Dedifferentiated amniotic fluid mesenchymal stem cell (primary cell): ENCODE measurements at regions not wholly inside any gene's neighbourhood (a gene's known extent, or its start where the extent isn't known, plus 50 kb on each side); places are given as distances from the start of the nearest gene placed in this dataset.

Experiments used
- DNase-seq: peaks from one replicate; pipeline ENCODE4 v3.0.0-alpha.2; 2016; ENCODE audit errors: extremely low spot score

DNA sequence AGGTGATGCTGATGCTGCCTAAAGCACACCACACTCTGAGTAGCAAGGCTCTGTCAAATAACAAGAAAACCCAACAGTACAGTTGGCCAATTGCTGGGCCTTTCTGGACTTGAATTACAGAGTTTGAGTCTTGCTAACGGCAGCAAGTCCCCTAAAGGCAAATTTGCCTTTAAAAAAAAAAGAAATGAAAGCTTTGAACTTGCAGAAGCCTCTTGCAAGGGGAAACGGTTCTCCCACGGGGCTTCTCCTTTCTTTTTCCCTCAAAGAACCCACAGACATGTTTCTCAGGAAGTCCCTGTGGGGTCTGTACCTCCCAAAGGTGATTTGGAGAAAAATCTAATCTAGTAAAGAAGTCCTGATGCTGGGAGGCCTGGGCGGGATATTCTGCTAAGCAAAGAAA lies 191.3 kb upstream of the MYL2 start:
- DNase-seq = no peak

DNA sequence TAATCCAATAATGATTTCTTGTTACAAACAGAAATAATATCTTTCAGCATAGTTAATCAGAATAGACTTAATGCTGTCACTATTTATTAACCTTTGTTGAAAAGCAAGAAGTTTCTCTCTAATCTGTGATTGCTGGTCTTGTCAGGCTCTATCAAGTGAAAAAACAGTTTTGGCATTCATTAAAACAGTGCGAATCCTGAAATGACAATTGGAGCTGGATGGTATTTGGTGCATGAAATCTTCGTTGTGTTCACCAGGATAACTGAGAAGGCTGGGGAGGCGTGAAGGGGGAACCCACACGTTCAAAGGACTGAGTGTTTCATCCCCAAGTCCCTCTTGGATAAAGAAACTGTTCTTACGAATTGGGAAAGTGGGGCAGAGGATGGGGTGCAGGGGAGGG lies 190.2 kb upstream of the MYL2 start:
- no peak for DNase-seq

DNA sequence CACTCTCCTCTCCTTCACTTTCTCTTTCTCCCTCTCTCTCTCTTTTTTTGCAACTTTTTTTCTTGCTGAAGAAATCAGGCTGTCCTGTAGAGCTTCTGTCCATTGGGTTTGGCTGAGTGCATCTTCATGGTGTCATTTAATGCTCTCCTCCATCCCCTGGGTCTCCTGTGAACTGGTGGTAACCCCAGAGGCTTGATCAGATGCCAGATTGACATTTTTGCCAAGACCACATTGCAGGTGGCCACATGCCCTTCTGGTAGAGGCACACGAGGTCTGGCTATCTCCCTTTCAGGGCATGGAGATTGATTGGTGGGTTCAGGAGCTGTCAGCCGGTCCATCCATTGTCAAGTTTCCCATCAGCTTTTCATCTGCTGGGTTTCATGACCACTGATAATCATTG lies 188.3 kb upstream of the MYL2 start:
- no peak for DNase-seq

DNA sequence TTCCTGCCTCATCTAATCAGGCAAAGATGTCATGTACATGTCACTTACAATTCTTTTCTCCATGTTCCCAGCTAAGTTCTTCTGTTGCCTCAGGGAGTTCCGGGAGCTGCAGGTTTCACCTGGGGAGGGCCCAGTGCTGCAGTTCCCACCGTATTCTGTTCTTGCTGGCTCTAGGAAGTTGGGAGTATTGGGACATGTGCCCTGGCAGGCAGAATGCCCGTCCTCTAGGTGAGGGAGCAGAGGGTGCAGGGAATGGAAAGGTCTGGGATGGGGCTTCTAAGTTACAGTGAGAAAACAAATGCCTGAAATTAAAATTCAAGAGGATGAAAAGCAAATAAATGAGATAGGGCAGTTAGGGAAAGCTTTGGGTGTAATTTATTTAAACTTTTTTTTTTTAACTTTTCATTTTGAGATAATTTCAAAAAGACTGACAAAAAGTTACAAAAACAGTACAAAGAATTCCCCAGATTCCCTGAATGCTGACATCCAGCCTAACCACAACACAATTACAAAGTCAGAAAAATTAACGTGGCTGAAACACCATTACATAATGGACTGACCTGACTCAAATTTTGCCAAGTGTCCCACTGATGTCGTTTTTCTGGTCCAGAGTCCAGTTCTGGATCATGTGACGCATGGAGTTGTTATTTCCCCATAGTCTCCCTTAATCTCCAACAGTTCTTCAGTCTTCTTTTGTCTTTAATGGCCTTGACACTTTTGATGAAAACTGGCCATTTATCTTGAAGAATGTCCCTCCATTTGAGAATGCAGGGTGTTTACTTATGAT lies 187.2 kb upstream of the MYL2 start:
- DNase-seq = no peak

DNA sequence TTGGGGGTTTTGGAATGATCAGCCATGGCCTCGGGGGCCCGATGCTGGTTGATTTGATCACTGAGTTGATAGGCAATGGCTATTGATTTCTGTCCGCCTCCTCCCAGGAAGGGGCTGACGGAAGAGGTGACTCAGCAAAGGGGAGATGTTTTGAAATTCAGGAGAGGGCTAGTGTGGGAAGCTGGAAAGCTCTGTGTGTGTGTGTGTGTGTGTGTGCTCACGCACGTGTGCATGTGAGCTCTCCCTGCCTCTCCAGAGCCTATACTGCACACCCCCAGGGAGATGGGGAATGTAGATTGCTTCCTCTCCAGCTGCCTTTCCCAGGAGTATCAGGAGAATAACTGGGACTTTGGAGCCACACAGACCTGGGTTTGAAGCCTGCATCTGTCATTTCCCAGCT lies 184.9 kb upstream of the MYL2 start:
- DNase-seq = no peak

DNA sequence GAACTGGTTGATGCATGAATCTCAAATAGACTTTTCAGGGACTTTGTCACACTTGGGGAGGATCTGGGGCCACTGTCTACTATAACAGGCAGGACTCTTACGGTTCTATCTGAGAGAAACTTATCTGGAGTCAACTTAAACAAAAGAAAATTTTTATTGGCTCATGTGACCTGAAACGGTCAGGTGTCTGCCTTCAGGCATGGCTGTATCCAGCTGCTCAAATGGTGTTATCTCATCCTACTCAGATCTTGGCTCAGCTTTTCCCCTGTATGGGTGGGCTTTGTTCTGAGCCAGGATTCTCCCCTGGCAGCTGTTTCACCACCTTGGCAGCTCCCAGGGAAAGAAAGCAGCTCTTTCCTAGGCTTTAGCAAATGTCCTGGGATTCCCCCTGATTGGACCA lies 183.2 kb upstream of the MYL2 start:
- DNase-seq = no peak

DNA sequence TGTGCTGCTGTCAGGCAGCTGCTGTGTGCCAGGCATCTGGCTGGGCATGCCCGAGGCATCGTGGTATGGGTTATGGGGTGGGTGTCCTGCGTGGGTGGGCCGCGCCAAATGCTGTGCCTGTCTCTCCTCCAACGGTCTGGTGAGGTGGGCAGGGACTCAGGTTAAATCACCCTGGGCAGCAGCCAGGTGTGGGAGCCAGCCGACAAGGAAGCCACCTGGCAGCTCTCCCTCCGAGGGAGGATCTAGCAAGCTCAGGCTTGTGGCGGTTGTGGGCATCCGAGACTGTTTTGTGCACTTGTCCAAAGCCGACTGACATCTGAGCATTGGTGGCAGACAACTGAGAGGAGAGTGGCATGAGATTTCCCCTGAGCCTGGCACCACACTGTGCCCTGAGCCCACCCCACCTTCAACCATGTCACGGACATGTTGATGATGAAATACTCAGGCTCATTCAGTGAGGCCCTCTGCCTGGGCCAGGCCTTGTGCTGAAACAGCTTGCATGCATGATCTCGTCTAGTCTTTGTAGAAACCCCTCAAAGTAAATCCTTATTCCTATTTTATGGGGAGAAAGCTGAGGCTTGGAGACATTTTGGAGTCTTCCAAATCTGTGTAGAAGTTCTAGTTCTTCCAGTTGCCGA lies 181.8 kb upstream of the MYL2 start:
- DNase-seq = no peak

DNA sequence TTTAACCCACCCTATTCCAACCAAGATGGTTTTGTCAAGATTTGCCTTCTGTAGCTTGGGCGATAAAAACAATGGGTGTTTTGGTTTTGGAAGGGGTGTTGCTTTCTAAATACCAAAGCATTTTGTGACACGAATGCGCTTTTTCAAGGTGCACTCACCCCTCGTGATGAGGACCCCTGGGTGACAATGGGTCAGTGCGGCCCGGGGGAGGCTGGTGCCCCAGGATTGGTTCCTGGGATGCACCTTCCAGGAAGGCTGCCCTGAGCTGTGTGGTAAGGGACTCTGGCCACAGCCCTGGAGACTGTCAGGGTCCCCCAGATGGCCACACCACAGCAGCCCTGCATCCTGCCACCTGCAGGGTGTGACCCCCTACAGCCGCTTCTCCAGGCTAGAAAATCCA lies 180.6 kb upstream of the MYL2 start:
- DNase-seq = no peak

DNA sequence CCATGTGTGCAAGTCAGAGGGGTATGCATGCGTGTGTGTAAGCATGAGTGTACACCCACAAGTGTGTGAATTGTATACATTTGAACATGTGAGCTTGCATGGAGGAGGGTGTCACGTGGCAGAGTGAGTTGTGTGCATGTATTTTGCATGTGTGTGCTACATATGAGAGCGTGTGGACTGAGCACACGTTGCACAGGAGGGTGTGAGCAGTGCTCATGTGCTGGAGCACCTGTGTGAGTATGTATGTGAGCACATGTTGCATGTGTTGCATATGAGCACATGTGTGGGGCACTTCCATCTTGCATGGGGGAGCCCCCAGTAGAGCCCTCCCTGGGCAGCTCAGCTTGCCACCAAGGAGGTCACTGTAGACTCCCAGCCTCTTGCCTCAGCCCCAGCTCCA lies 180.2 kb upstream of the MYL2 start:
- DNase-seq = no peak

DNA sequence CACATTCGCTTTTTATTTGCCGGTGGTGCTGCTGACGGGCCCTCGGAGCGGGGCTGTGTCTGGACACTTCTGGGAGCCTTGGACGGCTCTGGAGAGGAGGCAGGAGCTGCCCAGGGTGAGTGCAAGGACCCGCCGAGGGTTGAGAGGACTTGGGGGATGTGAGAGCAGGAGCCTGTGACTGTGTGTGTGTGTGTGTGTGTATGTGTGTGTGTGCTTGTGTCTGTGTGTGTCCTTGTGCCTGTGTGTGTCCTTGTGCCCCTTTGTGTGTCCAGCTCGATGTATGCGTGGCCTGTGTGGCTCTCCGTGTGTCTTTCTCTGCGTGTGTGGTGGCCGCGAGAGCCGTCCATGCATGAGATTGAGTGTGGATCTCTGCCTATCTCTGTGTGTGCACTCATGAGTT lies 179.6 kb upstream of the MYL2 start:
- no peak for DNase-seq

DNA sequence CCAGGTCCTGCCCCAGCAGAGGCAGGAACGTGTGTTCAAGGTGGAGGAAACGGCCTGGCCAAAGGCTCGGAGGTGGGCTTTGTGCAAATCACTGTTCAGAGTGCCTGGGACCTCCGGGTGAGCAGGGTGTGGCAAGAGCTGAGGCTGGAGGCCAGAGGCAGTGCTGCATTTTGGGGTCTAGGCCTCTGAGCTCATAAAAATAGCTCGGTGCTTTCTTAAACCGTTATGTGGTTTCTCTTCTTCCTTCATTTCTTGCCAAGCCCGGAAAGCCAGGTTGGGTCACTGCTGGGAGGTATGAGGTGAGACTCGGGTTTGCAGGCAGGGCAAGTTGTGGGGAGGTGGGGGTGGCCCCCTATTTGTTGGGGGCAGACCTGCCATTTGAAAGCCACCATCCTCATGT lies 178.8 kb upstream of the MYL2 start:
- no peak for DNase-seq

DNA sequence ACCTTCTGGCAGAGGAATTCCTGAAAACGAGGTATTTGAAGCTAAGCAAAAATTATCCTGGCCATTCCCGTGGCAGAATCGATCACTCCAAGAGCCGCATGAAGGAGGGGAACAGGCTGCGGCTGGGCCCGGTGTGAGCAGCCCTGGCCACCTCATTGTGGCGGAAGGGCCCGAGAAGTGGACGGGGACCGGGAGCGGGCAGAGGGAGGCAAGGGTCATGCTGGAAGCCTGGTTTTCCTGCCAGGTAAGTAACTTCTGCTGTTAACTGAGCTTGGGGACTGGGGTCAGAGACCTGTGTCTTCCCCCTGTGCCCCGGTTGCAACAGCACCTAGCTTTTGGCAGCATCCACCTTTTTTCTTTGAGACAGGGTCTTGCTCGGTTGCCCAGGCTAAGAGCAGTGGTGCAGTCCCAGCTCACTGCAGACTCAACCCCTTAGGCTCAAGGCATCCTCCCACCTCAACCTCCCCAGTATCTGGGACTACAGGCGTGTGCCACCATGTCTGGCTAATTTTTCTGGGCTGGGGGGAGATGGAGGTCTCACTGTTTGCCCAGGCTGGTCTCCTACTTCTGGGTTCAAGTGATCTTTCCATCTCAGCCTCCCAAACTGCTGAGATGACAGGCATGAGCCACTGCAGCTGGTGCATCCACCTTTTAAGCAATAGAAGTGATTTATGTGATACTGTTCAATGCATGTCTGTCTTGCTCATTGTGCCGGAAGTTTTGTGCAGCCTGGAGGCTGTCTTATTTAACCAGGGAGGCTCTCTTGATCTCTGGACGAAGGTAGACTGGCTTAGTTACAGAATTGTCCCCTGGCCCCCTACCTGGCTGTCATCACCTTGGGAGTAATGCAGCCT lies 174.0 kb upstream of the MYL2 start:
- DNase-seq = no peak

DNA sequence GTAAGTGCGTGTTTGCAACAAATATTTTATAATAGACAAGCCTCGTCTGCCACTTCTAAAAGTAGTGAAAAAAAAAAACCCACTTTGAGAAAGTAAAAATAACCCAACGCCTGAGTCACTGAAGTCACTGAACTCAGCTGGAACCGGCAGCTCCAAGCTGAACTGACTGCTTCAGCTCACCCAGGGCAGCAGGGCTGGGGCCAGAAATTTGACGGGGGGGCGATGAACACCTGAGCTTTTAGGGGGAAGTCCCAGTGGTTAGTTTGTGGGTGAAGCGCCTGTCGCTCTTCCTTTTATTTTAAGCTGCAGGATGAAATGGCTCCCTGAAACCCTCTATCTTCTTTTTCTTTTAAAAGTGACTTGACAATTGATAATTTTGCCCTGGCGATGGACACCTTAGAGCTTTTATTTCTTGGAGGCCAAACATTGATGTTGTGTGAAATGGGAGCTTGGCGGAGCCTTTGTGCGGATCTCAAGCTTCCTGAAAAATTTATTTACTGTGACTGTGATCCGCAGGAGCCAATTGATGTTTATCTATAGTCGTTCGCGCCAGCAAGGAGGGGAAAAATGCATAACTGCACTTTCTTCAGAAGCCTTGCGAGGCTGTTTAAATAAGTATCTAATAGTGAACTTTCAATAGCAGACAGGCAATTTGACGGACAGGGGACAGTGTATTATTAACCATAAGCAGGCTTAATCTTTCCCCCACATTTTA lies 173.2 kb upstream of the MYL2 start:
- no peak for DNase-seq

DNA sequence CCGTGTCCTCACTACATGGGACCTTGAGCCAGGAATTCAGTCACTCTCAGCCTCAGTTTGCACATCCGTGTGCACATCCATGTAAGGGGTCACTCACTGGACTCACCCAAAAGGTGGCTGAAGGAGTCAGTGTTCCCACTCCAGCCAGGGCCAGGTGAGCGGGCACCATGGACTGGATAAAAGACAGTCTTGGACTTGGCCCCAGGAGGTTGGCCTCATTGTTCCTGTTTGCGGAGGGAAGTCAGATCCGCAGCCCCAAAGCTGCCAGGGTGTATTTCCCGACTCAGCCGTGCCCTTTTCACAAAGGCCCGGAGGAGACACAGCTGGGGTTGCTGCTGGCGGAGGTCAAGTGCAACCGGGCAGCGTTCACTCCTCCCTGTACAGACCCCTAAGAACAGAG lies 170.7 kb upstream of the MYL2 start:
- DNase-seq = no peak

DNA sequence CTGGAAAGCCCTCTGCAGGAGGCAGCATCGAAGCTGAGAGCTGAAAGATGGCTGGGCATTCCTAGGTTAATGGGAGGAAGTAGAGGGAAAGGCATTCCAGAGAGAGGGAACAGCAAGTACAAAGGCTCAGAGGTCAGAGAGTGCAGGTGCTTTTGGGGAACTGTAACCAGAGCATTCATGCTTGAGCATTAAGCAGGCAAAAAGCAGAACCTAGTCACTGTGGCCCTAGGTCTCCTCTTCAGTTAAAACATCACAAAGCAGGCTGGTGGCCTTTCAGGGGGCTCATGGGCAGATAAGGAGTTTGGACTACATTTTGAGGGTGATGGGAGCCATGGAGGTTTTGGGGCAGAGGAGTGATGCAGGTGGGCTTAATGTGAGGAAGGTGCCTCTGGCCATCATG lies 169.2 kb upstream of the MYL2 start:
- DNase-seq = no peak

DNA sequence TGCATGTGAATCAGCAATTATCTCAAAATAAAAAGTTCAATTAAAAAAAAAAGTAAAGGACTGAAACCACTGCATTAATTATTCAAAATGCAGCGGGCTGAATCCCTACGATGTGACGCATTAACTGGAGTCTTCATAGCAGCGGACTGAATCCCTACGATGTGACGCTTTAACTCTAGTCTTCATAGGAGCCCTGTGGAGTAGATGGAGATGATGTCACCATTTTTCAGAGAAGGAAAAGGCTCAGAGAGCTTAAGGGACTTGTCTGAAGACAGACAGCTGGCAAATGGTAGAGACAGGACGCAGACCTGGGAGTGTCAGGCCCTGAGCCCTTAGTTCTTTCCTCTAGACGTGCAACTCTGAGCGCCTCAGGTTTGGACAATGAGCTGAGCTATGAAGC lies 168.0 kb upstream of the MYL2 start:
- no peak for DNase-seq

DNA sequence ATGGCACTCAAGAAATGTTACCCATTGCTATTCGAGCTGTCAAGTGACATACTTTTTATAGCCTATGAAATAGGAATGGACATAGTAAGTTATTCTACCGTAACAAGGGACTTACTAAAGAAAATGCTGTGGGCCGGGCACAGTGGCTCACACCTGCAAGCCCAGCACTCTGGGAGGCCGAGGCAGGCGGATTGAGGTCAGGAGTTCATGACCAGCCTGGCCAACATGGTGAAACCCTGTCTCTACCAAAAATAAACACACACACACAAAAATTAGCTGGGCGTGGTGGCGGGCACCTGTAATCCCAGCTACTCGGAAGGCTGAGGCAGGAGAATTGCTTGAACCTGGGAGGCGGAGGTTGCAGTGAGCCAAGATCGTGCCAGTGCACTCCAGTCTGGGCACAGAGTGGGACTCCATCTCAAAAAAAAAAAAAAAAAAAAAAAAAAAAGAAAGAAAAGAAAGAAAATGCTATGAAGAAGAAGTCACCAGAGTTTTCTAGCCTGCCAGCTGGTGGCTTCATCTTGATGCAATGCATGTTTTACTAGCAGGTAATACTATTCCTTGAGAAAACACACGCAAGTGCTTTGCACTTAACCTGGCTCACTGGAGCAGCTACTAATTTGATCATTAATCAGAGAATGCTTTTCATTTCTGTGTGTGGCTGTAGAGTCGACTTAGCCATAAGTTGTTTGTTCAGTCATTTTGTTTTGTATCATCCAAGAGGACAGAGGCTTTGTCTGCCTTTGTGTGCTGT lies 166.7 kb upstream of the MYL2 start:
- DNase-seq = no peak

DNA sequence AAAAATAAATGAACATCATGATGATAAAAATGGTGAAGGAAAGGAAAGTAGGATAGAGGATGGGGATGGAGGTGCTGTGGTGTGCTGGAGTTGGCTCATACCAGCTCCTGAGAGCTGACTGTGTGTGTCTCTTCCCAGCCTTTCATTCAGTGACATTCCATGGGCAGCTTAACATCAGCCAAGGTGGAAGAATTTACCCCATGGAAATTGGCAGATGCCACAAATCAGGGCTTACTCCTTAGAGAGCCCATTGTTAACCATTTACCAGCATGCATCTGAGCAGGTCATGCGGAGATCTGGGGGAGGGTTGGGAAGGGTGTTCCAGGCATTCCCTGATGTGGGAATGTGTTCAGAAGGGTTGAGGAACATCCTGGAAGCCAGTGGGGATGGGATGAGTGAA lies 164.7 kb upstream of the MYL2 start:
- no peak for DNase-seq

DNA sequence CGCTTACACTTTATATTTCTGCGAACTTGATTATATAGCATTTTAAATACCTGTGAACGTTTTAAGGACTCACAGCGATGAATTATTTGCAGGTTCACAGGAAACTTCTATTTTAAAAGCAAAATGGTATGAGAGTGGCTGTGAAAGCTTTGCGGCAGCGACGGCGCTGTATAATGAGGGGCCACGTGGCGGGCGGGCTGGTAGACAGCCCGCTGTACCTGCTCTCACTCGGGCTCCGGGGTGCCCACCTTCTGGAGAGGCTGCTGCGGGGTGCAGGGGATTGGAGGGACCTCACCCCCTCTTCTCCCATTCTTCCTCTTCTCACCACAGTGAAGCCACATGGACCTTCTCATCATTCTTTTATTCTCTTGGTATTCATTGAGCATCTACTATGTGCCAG lies 164.2 kb upstream of the MYL2 start:
- no peak for DNase-seq

DNA sequence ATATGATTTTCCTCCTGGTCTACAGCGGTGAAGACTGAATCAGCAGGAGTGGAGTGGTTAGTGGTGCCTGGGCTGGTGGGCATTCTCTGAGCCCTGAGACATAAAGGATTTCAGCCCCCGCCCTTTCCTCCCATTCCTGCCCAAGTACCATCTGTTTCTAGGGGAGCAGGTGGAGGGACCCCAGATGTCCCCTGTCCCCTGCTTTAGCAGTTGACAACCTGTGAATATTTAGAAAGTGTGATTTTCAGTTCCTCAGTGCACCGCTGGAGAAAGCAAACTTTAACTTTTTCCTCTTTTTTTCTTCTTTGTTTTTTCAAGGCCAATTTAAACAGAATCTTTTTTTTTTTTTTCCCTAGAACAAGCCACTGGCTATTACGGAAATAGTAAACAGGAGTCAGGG lies 163.8 kb upstream of the MYL2 start:
- no peak for DNase-seq

DNA sequence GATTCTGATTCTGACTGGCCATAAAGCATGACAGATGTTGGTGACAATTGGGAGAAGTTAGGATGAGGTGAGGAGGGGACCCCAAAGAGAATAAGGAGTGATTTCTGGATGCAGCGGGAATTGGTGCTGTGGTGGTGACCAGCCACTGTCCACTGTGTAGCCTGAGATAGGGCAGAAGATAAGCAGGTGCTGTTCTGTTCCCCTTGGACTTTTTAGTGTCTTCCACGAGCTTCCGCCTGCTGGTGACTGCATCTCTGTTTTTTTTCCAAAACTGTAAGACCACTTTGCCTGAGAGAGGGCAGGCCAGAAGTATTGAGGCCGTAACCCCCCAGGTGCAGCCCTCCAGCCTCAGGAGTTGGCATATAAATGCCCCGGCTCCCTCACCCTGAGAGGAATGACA lies 161.2 kb upstream of the MYL2 start:
- no peak for DNase-seq

DNA sequence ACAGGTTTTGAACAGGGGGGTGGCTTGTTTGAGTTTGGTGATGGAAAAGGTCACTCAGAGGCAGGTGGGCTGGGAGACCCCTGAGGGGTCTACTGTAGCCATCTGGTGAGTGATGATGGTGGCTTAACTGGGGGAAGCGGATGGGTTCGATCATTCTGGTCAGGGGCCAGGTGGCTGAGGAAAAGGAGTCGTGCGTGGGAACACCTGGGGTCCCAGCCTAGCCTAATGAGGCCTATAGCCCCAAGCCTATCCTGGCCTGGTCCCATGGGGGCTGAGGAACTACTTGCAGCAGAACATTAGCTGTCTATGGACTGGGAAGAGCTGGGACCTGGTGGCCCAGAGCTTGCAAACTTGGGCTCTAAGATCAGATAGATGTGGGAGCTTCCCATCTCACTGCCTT lies 158.4 kb upstream of the MYL2 start:
- no peak for DNase-seq
